ENCODE measurements at regions not wholly inside any gene's neighbourhood (a gene's known extent, or its start where the extent isn't known, plus 50 kb on each side); places are given as distances from the start of the nearest gene placed in this dataset.
"Not testable (repeated sequence)": the region's sequence is repeated elsewhere in the genome, so short reads cannot be mapped to it uniquely, and the experiment has no call there.

- DNase-seq = no peak
Measured at GRCh38 chr2:106004851-106005250, 189.2 kb downstream of the UXS1 start.

GRCh38 chr2:105999211-105999989, 194.7 kb downstream of the UXS1 start:
- DNase-seq = no peak

GRCh38 chr2:105997711-105998110, 196.4 kb downstream of the UXS1 start:
- no peak for DNase-seq

- DNase-seq = no peak
Measured at GRCh38 chr2:105990624-105991023, 203.5 kb downstream of the UXS1 start.

GRCh38 chr2:105989803-105990202, 204.3 kb downstream of the UXS1 start:
- not testable (repeated sequence) for DNase-seq

GRCh38 chr2:105989070-105989469, 205.0 kb downstream of the UXS1 start:
- DNase-seq = no peak

GRCh38 chr2:105977807-105978206, 216.3 kb downstream of the UXS1 start:
- DNase-seq = no peak

- peak; percentile 82 for DNase-seq
Measured at GRCh38 chr2:105977212-105977611, 216.9 kb downstream of the UXS1 start.

GRCh38 chr2:105974812-105975211, 219.3 kb downstream of the UXS1 start:
- DNase-seq = no peak

GRCh38 chr2:105972927-105973326, 221.2 kb downstream of the UXS1 start:
- no peak for DNase-seq

GRCh38 chr2:105972246-105972645, 221.9 kb downstream of the UXS1 start:
- DNase-seq = no peak

- DNase-seq = no peak
Measured at GRCh38 chr2:105969552-105969951, 224.5 kb downstream of the UXS1 start.

- DNase-seq = no peak
Measured at GRCh38 chr2:105962221-105962620, 217.5 kb downstream of the NCK2 start.

GRCh38 chr2:105961599-105962146, 217.0 kb downstream of the NCK2 start:
- no peak for DNase-seq

GRCh38 chr2:105959357-105959756, 214.6 kb downstream of the NCK2 start:
- no peak for DNase-seq

GRCh38 chr2:105954891-105955290, 210.2 kb downstream of the NCK2 start:
- no peak for DNase-seq

GRCh38 chr2:105953942-105954341, 209.2 kb downstream of the NCK2 start:
- no peak for DNase-seq

- DNase-seq = no peak
Measured at GRCh38 chr2:105952131-105952530, 207.4 kb downstream of the NCK2 start.

- no peak for DNase-seq
Measured at GRCh38 chr2:105951384-105951694, 206.6 kb downstream of the NCK2 start.

- no peak for DNase-seq
Measured at GRCh38 chr2:105950521-105951383, 206.0 kb downstream of the NCK2 start.

- no peak for DNase-seq
Measured at GRCh38 chr2:105943977-105944376, 199.3 kb downstream of the NCK2 start.

All from fibroblast of skin of right quadriceps (primary cell).